ENCODE measurements at regions not wholly inside any gene's neighbourhood (a gene's known extent, or its start where the extent isn't known, plus 50 kb on each side); places are given as distances from the start of the nearest gene placed in this dataset.

- TF ChIP-seq EGR1 (IDR thresholded peaks at IDR 0.05) (no peak), REST (IDR thresholded peaks at IDR 0.05; ENCODE audit: low read depth) (no peak), MAX (IDR thresholded peaks at IDR 0.05) (no peak), YY1 (IDR thresholded peaks at IDR 0.05; ENCODE audit: low read depth) (no peak), NFIC (IDR thresholded peaks at IDR 0.05) (no peak), TEAD4 (IDR thresholded peaks at IDR 0.05) (no peak), ZBTB7A (IDR thresholded peaks at IDR 0.05; ENCODE audit: low read depth) (no peak), EP300 (IDR thresholded peaks at IDR 0.05; ENCODE audit: borderline replicate concordance) (no peak), FOXM1 (IDR thresholded peaks at IDR 0.05; ENCODE audit: borderline replicate concordance, low read depth) (no peak), CREB1 (IDR thresholded peaks at IDR 0.05; ENCODE audit: low read depth) (no peak)
These were observed 452.8 kb upstream of the SMIM21 start for GRCh38 chr18:75880266-75880665.

All from Ishikawa (cell line).